Stimulated activated CD4-positive, alpha-beta T cell treated with anti-CD3 and anti-CD28 coated beads, Interleukin-12 subunit alpha, Interleukin-12 subunit beta, amount 100 ng/mL, for 24 hours (primary cell): ENCODE measurements at regions not wholly inside any gene's neighbourhood (a gene's known extent, or its start where the extent isn't known, plus 50 kb on each side); places are given as distances from the start of the nearest gene placed in this dataset.
"Not testable (repeated sequence)": the region's sequence is repeated elsewhere in the genome, so short reads cannot be mapped to it uniquely, and the experiment has no call there.

Experiments used
- DNase-seq, 2 experiments: peaks; one replicate each; pipeline ENCODE4 v3.0.0-alpha.2; 2020; ENCODE audit warnings: low read depth in 2 of 2

DNA sequence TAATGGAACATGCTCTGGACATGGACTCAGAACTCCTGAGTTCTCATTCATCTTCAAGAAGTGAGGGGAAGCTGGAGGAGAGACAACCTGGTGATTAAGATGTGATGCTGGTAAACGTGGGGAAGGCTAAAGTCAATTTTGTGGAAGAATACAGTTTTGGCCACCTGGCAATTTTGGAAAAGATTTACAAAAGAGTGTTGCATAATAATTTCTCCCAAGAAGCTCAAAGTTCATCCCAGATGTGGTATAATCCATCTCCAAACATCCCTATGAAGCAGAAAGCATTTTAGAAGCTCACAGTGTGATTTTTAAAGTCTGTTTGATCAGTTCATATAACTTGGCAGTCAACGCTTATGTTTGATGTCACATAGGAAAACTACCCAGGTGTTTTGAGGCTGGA is 208.7 kb downstream of the LMX1A start:
- DNase-seq, result no peak

DNA sequence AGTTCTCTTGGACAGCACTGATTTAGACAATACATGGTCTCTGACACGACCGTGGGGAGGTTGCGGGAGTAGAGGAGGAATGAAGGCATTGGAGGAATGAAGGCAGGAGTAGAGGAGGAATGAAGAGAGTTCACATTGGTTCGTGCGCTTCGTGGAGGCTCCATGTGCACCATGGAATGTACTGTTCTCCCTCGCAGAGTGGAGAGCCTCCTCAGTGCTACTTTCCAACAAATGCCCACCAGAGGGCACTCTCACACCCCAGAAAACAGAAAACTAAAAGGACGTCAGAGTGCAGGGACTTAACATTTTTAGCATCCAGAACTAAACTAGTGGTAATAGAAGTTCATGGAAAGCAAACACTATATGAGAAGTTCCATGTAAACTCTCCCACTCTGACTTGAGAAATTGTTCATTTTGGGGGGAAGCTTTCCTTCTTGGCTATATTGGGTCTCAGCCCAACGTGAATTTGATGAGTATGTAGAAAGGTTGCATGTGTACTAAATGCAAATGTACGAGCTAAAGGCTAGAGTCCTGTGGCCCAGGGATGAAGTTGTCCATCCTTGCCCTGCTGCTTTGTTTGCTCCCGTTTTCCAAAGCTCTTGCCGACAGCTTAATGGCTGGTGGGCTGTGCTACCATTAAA is 211.6 kb downstream of the LMX1A start:
- peak in 1 of 2 experiments; percentile 28 for DNase-seq

DNA sequence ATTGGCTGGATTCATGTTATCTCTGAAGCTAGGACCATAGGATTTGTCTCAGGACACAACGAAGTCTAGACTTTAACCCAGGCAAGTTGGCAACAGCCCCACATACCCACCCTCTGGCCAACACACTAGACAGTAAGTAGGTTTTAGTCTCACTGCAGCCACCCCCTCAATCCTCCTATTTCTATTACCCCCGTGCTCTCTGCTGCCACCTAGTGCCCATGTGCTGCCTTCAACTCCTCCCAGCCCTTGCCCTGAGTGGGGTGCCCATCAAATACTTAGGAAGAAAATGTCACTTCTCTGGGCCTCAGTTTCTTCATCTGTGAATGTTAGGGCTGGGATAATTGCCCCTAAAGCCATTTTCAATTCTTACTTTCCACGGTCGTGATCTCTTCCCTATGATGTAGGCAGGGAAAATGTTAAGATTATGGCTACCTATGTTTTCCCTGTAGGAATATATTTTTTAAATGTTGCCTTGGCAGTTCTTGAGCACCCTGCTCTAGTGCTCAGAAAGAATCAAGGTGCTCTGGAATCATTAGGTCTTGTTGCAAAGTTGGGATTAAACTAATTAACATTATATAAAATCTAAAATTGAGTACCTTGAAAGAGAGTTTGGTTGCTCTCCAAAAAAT is 213.0 kb downstream of the LMX1A start:
- peak in 1 of 2 experiments; percentile 6 for DNase-seq

- DNase-seq, result no peak
These were observed 217.6 kb downstream of the LMX1A start for GRCh38 chr1:165138960-165139359.

DNA sequence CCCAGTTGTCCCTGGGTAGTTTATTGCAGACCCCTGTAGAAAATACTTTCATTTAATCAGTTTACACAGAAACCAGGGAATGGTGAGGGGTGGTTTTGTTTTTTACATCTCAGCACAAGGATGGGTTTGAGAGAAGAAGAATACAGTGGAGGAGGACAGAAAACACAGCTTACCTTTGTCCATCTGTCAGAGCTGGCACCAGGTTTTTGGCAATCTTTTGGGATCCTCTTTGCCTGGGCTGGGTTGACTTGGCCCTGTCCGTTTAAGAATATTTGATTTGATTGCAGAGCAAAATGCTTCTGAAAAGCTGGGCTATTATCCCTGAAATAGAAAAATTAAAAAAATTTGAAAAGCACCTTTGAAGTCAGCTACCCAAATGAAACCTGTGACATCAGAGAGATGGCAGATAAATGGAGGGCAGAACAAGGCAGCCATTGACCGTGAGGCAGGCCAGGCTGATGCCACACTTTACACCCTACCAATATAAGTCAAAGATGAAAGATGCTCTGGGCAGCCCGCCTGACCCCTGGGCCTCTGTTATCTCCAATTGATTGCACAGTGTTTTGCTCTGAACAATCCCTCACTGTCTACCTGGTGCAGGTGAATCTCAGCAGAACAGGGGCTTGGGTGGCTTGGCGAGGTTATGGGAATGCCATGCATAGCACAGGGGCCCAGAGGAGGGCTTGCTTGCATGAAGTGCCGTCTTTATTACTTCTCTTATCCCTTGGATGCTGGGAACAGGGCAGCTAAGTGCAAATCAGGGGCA is 218.8 kb downstream of the LMX1A start:
- DNase-seq, result no peak

GRCh38 chr1:165134431-165134830 is 222.1 kb downstream of the LMX1A start:
- DNase-seq, result no peak

- peak in 1 of 2 experiments; percentile 25 for DNase-seq
These were observed 226.8 kb downstream of the LMX1A start for GRCh38 chr1:165129568-165130164.

- DNase-seq, result no peak
These were observed 231.7 kb downstream of the LMX1A start for GRCh38 chr1:165124772-165125171.

DNA sequence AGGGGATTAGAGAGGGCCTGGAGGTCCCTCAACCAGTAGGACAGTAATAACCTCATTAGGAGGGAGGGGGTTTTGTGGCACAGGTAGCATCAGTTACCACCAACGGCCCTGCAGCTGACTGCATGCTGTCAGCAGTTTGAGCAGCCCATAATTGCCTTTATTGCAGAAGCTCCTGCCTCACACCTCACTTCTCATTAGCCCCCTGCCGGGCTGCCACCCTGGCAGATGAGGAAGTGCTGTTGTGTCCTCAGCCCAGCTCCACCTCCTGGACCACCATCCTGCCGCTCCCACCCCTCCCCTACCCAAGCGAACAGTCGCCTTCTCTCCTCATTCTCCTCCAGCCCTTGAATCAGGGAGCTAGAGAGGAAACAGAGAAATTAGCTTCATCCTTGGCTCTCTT is 237.4 kb downstream of the LMX1A start:
- DNase-seq, result no peak

GRCh38 chr1:165117482-165117881 is 239.0 kb downstream of the LMX1A start:
- DNase-seq, result no peak

DNA sequence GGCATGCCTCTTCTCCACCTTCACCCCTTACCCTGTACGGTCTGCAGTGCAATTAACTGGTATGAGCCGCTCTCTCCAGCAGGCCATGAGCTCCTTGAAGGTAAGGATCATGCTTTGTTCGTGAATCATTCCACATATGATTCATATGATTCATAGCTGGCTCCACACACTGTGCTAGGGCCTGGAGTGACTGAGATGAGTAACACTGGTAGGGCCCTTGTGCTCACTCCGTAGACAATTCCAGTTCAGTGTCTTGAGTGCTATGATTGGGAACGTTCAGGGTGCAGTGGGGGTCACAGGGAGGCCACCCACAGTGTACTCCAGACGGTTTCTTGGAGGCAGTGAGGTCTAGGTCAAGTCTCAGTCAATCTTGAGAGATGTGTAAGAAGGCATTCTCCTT is 239.8 kb downstream of the LMX1A start:
- no peak for DNase-seq

DNA sequence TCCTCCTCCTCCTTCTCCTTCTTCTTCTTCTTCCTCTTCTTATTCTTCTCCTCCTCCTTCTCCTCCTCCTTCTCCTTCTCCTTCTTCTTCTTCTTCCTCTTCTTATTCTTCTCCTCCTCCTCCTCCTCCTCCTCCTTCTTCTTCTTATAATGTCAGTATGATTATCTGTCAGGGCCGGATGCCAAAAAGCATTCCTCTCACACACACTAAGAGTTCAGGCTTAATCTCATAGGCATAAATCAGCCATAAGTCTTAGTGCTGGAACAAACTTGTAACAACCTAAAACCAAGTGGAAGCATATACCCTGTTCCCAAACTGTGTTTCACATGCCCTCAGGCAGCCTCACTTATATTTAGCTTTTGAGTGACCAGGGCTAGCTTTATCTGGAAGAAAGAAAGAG is 240.3 kb downstream of the LMX1A start:
- no peak for DNase-seq

- DNase-seq, result no peak
These were observed 241.6 kb downstream of the LMX1A start for GRCh38 chr1:165114889-165115285.

DNA sequence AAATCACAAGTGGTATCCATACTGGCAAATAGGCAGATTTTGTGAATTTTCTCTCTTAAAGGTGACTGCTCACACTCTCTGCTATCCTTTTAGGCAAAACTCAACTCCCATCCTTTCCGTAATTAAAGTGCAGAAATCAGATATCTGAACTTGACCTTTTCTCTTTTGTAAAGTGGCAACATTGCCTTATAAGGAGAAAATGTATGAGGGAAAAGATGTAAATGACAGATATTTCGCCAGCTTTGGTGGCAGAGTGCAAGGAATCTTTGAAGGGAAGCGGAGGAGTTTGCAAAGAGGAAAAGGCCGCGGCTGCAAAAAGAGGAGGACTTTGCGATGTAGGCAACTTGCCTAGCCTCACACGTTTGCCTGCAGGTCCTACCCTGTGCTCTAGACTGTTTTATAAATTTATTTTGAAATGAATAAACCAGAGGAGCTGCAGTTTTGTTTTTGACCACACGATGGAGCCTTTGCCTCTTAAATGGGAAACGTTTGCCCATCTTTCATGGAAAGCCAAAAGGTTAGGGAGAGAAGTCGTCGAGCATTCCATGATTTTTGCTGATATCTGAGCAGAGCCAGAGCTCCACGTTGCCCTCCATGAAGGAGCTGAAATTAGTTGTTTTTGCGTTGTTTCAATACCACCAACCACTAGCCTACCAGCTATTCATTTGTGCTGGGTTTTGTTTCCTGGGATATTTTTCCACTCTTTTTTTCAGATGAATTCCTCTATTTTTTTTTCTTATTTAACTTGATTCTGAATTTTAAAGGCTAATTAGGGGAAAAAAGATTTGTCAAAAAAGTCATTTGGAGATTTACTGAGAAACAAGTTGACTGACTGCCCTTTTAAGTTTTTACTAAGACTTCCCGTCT is 242.3 kb downstream of the LMX1A start:
- peak in 1 of 2 experiments; percentile 15 for DNase-seq

GRCh38 chr1:165112260-165112659 is 244.3 kb downstream of the LMX1A start:
- DNase-seq, result no peak

GRCh38 chr1:165109013-165109412 is 247.5 kb downstream of the LMX1A start:
- no peak for DNase-seq

- DNase-seq, result not testable (repeated sequence)
These were observed 263.9 kb downstream of the LMX1A start for GRCh38 chr1:165092542-165093162.

DNA sequence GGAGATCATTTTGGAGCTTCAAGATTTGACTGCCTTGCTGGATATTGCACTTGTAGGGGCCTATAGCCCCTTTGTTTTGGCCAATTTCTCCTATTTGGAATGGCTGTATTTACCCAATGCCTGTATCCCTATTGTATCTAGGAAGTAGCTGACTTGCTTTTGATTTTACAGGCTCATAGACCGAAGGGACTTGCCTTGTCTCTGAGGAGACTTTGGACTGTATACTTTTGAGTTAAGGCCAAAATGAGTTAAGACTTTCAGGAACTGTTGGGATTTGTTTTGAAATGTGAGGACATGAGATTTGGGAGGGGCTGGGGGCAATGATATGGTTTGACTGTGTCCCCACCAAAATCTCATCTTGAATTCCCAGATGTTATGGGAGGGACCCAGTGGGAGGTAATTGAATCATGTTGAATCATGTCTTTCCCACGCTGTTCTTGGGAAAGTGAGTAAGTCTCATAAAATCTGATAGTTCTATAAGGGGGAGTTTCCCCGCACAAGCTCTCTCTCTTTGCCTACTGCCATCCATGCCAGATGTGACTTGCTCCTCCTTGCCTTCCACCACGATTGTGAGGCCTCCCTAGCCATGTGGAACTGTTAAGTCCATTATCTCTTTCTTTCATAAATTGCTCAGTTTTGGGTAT is 276.1 kb downstream of the LMX1A start:
- no peak for DNase-seq

DNA sequence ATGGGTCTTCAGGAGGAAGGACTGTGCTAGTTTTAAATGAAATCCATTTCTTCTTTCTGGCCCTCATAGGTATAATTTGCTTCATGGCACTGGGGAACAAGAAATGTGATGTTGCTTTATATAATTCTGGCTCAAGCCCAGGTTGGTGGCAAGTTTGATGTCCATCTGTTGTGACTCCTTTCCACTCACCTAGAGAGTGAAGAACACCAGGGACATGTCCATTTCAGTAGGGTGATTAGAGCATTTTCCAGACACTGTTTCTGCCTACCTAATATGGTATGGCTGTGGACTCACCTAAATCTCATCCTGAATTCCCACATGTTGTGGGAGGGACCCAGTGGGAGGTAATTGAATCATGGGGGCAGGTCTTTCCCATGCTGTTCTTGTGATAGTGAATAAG is 278.1 kb downstream of the LMX1A start:
- no peak for DNase-seq

GRCh38 chr1:165075725-165076370 is 280.7 kb downstream of the LMX1A start:
- no peak for DNase-seq
